IPS-15b (cell line): ENCODE measurements at regions not wholly inside any gene's neighbourhood (a gene's known extent, or its start where the extent isn't known, plus 50 kb on each side); places are given as distances from the start of the nearest gene placed in this dataset.

Experiments used
- H3K27me3 ChIP-seq: one replicate; pipeline ENCODE4 v1.6.1; 2013; ENCODE audit warnings: low read length; ENCODE audit not compliant: control insufficient read depth, insufficient read depth
- H3K36me3 ChIP-seq: one replicate; pipeline ENCODE4 v1.6.1; 2013; ENCODE audit warnings: low read length; ENCODE audit not compliant: control insufficient read depth, insufficient read depth
- H3K4me1 ChIP-seq: one replicate; pipeline ENCODE4 v1.6.1; 2013; ENCODE audit warnings: mild to moderate bottlenecking, low read length; ENCODE audit not compliant: control insufficient read depth, insufficient read depth
- H3K4me3 ChIP-seq: one replicate; pipeline ENCODE4 v1.5.1; 2013; ENCODE audit warnings: low read depth, low read length
- H3K9ac ChIP-seq: one replicate; pipeline ENCODE4 v1.6.1; 2013; ENCODE audit warnings: low read depth, mild to moderate bottlenecking, low read length
- H3K9me3 ChIP-seq: one replicate; pipeline ENCODE4 v1.6.1; 2013; ENCODE audit warnings: mild to moderate bottlenecking, low read length; ENCODE audit not compliant: control insufficient read depth, insufficient read depth

GRCh38 chr15:95591270-95591669 is 739.2 kb upstream of the NR2F2 start:
- no peaks in the 10 kb centered on the region for H3K36me3 ChIP-seq
- H3K4me1 ChIP-seq: no peaks in the 10 kb centered on the region
- H3K4me3 ChIP-seq: no peak overlapping the region
- no peak overlapping the region for H3K9ac ChIP-seq
- H3K9me3 ChIP-seq: no peaks in the 10 kb centered on the region
- no peaks in the 10 kb centered on the region for H3K27me3 ChIP-seq

- Histone ChIP-seq H3K27me3 (no peaks in the 10 kb centered on the region), H3K36me3 (no peaks in the 10 kb centered on the region), H3K4me3 (no peak overlapping the region), H3K4me1 (no peaks in the 10 kb centered on the region), H3K9ac (no peak overlapping the region), H3K9me3 (no peaks in the 10 kb centered on the region)
Observed at GRCh38 chr15:95591886-95592285, 738.6 kb upstream of the NR2F2 start.

- no peak overlapping the region for H3K4me3 ChIP-seq
- no peaks in the 10 kb centered on the region for H3K36me3 ChIP-seq
- H3K4me1 ChIP-seq: no peaks in the 10 kb centered on the region
Observed at GRCh38 chr15:95594496-95594895, 736.0 kb upstream of the NR2F2 start.

GRCh38 chr15:95595759-95596158 is 734.7 kb upstream of the NR2F2 start:
- H3K9me3 ChIP-seq: no peaks in the 10 kb centered on the region
- H3K9ac ChIP-seq: no peak overlapping the region
- no peaks in the 10 kb centered on the region for H3K36me3 ChIP-seq
- H3K4me1 ChIP-seq: no peaks in the 10 kb centered on the region
- H3K4me3 ChIP-seq: no peak overlapping the region
- no peaks in the 10 kb centered on the region for H3K27me3 ChIP-seq

More at GRCh38 chr15:95594496-95594895, 736.0 kb upstream of the NR2F2 start:
- no peaks in the 10 kb centered on the region for H3K9me3 ChIP-seq
- H3K27me3 ChIP-seq: no peaks in the 10 kb centered on the region
- H3K9ac ChIP-seq: no peak overlapping the region

GRCh38 chr15:95596496-95596895 is 734.0 kb upstream of the NR2F2 start:
- Histone ChIP-seq H3K9me3 (no peaks in the 10 kb centered on the region), H3K27me3 (no peaks in the 10 kb centered on the region), H3K9ac (no peak overlapping the region), H3K36me3 (no peaks in the 10 kb centered on the region), H3K4me1 (no peaks in the 10 kb centered on the region), H3K4me3 (no peak overlapping the region)

- Histone ChIP-seq H3K27me3 (no peaks in the 10 kb centered on the region), H3K36me3 (no peaks in the 10 kb centered on the region), H3K9ac (no peak overlapping the region), H3K9me3 (no peaks in the 10 kb centered on the region), H3K4me1 (no peaks in the 10 kb centered on the region), H3K4me3 (no peak overlapping the region)
Observed at GRCh38 chr15:95598251-95598855, 732.1 kb upstream of the NR2F2 start.

GRCh38 chr15:95600367-95600766 is 730.1 kb upstream of the NR2F2 start:
- no peak overlapping the region for H3K9ac ChIP-seq
- H3K4me3 ChIP-seq: no peak overlapping the region
- no peaks in the 10 kb centered on the region for H3K36me3 ChIP-seq
- H3K27me3 ChIP-seq: no peaks in the 10 kb centered on the region
- H3K9me3 ChIP-seq: no peaks in the 10 kb centered on the region
- no peaks in the 10 kb centered on the region for H3K4me1 ChIP-seq

- H3K9me3 ChIP-seq: no peaks in the 10 kb centered on the region
- no peaks in the 10 kb centered on the region for H3K4me1 ChIP-seq
- H3K4me3 ChIP-seq: no peak overlapping the region
- H3K9ac ChIP-seq: no peak overlapping the region
- no peaks in the 10 kb centered on the region for H3K36me3 ChIP-seq
- no peaks in the 10 kb centered on the region for H3K27me3 ChIP-seq
Observed at GRCh38 chr15:95600884-95601283, 729.6 kb upstream of the NR2F2 start.

- no peak overlapping the region for H3K4me3 ChIP-seq
- no peaks in the 10 kb centered on the region for H3K36me3 ChIP-seq
- no peaks in the 10 kb centered on the region for H3K27me3 ChIP-seq
- H3K9ac ChIP-seq: no peak overlapping the region
- no peaks in the 10 kb centered on the region for H3K9me3 ChIP-seq
- H3K4me1 ChIP-seq: no peaks in the 10 kb centered on the region
Observed at GRCh38 chr15:95601525-95601924, 729.0 kb upstream of the NR2F2 start.

- no peaks in the 10 kb centered on the region for H3K4me1 ChIP-seq
- no peak overlapping the region for H3K4me3 ChIP-seq
- no peaks in the 10 kb centered on the region for H3K27me3 ChIP-seq
- H3K9ac ChIP-seq: no peak overlapping the region
- H3K36me3 ChIP-seq: no peaks in the 10 kb centered on the region
- no peaks in the 10 kb centered on the region for H3K9me3 ChIP-seq
Observed at GRCh38 chr15:95603802-95604201, 726.7 kb upstream of the NR2F2 start.

GRCh38 chr15:95604634-95605036 is 725.9 kb upstream of the NR2F2 start:
- Histone ChIP-seq H3K36me3 (no peaks in the 10 kb centered on the region), H3K9me3 (no peaks in the 10 kb centered on the region), H3K9ac (no peak overlapping the region), H3K4me3 (no peak overlapping the region), H3K4me1 (no peaks in the 10 kb centered on the region), H3K27me3 (no peaks in the 10 kb centered on the region)

- no peaks in the 10 kb centered on the region for H3K9me3 ChIP-seq
- H3K4me1 ChIP-seq: no peaks in the 10 kb centered on the region
- no peaks in the 10 kb centered on the region for H3K27me3 ChIP-seq
- H3K36me3 ChIP-seq: no peaks in the 10 kb centered on the region
- H3K9ac ChIP-seq: no peak overlapping the region
- H3K4me3 ChIP-seq: no peak overlapping the region
Observed at GRCh38 chr15:95605098-95605497, 725.4 kb upstream of the NR2F2 start.
